ENCODE measurements at regions not wholly inside any gene's neighbourhood (a gene's known extent, or its start where the extent isn't known, plus 50 kb on each side); places are given as distances from the start of the nearest gene placed in this dataset.

DNA sequence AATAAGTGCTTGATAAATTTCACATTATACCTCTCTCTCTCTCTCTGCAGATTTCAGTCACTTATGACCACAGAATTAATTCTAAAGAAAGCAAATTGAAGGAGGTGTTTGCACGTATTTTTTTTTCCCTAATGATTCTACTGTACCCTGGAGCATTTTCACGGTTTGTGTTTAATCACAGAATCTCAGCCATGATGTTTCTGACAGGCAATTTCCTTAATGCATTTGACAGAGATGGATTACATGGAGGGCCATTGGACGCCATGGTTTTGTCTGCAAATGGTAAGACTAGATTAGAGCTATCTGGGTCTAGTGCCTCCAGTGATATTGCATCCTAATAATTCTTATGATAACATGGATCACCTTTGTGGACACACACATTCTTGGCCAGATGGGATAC, 147.5 kb upstream of the RBFOX1 start:
- DNase-seq (ENCODE audit: low read depth, low spot score): no peak

DNA sequence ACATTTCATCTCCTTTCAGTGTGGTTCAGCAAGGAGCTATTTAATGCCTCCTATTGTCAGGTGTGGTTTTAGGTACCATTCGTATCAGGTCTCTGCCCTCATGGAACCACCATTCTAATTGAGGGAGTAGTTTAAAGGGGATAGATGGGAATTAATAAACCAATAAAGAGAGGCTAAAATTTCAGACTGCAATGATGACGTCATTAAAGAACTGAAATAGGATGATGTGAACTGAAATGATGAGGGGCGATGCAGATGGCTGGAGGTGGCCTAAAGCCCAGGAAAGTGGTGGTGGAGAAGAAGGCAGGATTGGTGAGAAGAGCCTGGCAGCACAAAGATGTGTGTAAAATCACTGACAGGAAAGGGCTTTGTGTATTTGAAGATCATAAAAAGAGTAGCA, 148.9 kb upstream of the RBFOX1 start:
- DNase-seq (ENCODE audit: low read depth, low spot score): no peak

DNA sequence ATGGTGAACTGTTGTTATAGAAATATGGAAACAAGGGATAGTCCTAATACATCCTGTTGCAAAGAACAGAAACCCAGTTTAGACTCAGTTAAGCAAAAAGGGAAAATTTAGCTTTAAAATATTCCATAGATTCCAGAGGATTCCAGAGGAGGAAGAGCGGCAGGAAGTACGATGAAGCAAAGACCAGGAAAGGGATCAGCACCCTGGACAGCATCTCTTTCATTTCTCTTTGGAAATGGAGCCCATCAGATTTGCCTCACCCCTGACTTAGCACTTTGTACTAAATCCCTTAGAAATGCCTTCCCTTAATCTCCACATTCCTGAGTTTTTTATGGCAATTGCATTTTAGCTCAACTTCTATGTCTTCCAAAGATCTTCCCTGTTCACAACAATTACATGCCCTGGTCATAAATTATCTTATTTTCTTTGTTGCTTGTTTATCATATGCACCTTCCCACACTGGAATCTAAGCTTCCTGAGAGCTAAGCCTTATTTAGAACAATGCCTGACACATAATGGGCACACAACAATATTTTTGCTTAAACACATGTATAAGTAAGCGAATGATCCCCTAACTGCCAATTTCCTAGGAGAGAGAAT, 150.0 kb upstream of the RBFOX1 start:
- DNase-seq (ENCODE audit: low read depth, low spot score): no peak

DNA sequence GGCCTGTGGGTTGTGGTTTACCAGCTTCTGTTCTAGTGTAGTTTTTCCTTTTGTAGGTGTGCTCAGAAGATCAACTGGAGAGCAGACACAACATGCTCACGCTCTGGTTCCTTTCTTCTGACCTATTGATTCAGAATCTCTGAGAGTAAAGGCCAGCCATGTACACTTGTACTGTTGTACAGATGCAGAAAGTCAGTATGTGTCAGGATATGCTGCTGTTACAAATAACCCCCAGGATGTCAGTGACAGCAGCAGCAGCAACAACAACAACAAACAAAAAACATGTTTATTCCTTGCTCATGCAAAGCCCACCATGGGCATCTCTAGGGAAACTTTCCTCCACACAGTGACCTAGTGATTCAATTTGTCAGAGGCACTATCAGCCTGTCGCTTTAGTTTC, 154.8 kb upstream of the RBFOX1 start:
- DNase-seq (ENCODE audit: low read depth, low spot score): no peak

DNA sequence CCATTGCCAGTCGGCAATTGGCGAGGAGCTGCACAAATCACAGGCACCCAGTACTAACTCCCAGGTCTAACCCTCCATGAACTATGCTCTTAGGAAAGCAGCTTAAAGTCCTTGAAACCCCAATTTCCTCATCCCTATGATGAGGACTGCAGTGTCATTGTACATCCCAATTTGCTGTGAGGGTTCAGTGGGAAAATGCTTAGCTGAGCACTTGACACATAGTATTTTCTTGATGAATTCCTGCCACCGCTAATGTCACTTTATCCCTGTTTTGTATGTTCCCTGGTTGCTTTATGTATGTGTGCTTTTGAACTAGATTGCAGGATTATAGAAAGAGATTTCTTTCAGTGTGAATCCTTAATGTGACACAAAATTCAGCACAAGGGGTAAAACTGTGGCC, 161.5 kb upstream of the RBFOX1 start:
- DNase-seq (ENCODE audit: low read depth, low spot score): no peak

DNA sequence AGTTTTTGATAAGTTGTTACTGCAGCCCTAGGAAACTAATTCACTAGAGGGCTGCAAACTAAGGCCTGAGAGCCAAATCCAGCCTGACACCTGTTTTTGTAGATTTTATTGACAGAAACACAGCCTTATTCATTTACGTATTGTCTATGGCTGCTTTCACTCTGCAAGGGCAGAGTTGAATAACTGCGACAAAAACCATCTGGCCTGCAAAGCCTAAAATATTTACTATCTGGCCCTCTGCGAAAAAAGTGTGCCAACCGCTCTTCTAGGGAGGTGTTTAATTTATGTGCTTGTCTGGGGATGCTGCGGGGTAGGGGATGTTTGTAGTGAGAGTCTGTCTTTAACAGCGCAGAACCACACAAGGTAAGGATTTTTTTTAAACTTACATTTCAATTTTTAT, 165.0 kb upstream of the RBFOX1 start:
- DNase-seq (ENCODE audit: low read depth, low spot score): no peak

DNA sequence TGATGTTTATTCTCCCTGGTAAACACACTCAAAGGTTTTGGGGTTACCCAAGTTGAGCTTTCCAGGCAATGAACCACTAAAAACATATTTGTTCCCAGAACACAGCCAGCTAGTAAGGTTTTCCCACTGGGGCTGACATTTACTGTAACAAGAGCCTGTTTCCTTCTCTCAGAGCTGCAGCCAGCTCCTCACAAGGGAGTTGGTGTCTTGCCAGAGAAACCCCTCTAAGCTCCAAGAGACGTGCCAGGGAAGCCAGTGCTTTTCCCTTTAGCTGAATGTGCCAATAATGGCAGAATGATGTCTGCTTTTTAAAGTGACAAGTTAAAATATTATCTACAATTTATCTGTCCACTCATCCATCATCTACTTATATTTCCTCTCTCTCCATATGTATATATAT, 170.8 kb upstream of the RBFOX1 start:
- DNase-seq (ENCODE audit: low read depth, low spot score): no peak

DNA sequence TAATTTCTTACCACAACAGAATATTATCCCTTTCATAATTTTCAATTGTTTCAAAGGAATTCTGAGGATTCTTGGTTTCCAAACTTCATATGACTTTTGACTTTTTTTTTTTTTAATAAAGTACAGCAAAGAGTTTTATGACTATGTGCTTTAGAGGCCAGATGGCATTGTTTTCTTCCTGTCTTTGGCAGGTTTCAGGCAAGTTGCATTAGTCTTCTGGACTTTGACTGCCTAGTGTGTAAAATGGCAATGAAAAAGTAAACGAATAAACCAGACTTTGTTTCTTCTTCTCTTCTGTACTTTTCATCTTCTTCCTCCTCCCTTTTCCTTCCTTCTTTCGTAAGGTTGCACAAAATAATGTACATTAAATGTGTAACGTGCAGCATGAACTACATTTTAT, 172.6 kb upstream of the RBFOX1 start:
- no peak for DNase-seq (ENCODE audit: low read depth, low spot score)

DNA sequence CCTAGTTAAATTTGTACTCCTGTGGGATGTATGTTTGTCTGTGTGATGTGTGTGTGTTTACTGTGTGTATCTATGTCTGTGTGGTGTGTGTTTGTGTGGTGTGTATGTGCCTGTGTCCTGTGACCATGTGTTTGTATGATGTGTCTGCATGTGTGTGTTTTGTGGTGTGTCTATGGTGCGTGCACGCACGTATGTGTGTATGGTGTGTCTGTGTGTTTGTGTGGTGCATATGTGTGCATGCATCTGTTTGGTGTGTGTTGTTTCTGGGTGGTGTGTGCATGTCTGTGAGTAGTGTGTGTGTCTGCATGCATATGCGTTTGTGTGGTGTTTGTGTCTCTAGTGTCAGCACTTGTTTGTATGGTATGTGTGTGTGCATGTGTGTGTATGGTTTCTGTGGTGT, 174.2 kb upstream of the RBFOX1 start:
- no peak for DNase-seq (ENCODE audit: low read depth, low spot score)

DNA sequence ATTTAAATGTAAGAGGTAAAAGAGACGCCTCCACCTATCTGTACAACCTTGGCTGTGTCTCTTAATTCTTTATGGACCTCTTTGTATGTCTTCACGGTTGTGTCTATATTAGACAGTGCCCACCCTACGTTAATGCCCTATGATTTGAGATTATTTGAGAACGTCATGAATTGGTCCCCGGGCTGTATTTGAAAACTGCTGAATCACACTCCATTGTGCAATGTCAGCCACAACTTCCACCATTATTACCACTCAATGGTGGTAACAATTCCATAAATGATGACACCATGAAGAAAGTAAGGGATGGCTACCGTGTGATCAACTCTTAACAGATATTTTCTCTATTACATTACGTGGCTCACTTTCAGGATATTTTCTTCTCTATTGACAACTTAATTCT, 182.4 kb upstream of the RBFOX1 start:
- no peak for DNase-seq (ENCODE audit: low read depth, low spot score)

DNA sequence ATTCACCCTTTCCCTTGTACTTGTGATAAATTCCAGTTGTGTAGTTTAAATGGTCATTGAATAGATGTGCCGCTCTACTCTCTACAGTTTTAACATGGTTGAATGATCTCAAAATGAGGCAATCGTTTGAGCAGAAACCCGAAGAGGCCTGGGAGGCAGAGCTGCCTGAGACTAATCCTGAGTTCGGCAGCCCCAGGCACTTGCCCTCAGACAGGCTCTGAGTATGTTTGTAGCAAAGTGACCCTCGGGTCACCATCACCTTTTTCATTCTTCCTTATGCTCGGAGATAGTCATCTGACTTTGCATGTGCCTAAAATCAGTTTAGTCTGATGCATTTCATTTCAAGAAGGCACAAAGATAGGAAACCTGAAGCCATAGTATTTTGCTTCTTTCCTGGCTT, 184.0 kb upstream of the RBFOX1 start:
- no peak for DNase-seq (ENCODE audit: low read depth, low spot score)

DNA sequence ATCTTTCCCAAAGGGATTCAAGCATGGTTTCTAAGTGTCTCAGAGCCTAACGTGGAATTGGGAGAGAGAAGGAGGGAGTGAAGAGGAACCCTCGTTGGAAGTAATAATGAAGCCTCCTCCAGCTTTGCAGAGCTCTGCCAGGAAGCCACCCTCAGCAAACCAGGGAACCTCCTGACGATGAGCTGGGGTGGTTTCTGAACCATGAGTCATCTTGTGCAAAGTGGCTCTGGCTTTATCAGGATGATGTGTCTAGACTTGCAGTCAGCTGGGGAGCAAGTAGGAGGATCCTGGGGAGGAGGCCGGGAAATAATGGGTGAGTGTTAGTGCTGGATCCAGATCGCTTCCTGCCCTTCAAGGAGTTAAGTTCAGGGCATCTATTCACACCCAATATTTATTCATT, 191.7 kb upstream of the RBFOX1 start:
- no peak for DNase-seq (ENCODE audit: low read depth, low spot score)

DNA sequence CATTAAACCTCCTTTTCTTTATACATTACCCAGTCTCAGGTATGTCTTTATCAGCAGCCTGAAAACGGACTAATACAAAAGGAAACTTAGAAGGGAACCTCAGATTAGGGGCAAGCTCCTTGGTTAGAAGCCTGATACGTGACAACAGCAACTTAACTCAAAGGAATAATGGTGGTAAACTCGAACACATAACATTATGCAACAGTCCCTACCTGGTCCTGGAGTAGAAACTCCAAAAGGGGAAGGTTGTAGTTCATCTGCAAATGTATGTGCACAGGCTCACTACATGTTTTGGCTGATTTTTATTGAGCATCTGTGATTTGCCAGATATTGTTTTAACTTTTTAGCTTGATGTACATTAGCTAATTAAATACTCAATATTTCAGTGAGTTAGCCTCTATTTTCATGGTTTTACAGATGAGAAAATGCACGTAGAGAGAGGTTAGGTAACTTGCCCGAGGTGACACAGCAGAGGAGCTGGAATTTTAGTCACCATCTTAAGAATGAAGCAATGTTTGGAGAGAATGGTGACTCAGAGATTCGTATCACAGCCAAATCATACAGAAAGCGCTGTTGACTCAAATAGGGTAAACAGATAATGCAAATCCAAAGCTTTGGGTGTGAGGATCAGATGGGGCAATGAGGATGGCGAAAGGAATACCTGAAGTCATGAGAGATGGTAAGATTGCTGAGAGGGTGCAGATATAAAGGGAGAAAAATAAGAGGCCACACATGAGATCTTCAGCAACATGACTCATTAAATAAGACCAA, 194.9 kb upstream of the RBFOX1 start:
- DNase-seq (ENCODE audit: low read depth, low spot score): no peak

DNA sequence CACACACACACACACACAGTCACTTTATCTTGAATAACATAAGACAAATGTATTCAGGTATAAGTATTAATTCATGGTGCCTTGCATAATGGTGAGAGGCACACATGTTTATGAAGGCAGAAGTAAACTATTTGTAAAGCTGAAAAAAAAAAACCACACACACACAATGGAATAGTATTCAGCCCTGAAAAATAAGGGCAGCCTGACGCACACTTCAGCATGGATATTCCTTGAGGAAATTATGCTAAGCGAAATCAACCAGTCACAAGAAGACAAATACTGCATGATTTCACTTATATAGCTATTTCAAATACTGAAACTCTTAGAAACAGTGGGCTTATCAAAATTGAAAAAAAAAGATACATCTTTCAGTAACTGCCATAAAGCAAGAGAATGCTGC, 200.2 kb upstream of the RBFOX1 start:
- no peak for DNase-seq (ENCODE audit: low read depth, low spot score)

DNA sequence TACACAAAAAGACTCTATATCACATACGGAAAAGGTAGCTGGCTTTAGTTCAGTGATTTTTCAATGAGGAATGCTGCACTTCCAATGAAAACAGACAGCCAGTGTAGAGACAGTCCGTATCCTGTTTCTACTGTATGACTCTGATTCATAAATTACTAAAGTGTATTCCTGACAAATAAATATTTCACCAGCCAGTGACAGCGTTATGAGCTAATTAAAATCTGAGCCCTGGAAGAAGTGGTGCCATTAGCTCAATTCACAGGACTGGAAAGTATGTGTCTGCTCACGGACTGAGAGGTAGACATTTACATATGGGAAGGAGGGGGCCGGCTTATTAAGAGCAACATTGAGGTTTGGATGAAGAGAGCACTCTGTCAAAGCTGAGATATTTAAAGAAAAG, 207.9 kb upstream of the RBFOX1 start:
- no peak for DNase-seq (ENCODE audit: low read depth, low spot score)

DNA sequence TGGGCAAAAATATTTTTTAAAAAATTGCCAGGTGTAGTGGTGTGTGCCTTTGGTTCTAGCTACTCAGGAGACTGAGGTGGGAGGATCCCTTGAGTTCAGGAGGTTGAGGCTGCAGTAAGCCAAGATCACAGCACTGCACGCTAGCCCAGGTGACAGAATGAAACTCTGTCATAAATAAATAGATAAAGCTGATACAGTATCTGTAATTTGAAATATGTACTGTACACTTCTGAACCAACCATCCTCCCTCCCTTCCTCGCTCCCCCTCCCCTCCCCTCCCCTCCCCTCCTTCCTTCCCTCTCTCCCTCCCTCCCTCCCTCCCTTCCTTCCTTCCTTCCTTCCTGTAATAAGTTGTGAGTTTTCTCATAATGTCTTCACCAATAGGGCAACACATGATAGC, 208.4 kb upstream of the RBFOX1 start:
- DNase-seq (ENCODE audit: low read depth, low spot score): no peak

DNA sequence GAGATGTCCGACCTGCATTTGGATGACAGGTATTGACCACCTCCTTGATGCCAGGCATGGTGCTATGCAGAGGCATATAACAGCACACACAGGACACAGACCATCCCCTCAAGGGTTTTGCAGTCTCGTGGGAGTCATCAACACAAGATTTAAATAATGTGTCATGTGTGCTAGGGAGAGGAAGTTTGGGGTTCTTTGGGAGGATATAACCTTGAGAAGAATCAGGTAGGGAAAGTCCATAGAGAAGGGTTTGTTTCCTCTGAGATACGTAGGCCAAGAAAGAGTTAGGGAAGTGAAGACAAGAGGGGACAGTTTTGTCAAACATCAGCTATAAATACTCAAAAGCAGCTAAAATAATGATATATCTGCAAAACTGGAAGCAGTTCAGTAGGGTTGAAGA, 215.9 kb upstream of the RBFOX1 start:
- DNase-seq (ENCODE audit: low read depth, low spot score): no peak

DNA sequence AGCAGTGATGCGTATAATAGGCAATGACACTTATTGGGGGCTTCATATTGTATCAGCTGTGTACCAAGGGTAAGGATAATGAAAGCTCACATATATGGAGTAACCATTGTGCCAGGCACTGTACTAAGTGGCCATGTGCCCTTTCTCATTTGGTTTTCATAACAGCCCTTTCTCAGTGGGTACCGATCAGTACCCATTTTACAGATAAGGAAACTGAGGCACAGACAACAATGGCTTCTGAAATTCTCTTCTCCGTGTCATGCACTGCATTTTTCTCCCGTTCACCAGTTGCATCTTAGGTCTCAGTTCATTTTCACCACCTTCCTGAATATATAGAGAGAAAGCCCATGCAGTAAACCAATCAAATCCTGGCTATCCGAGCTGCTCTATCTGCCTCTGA, 216.7 kb upstream of the RBFOX1 start:
- DNase-seq (ENCODE audit: low read depth, low spot score): no peak

DNA sequence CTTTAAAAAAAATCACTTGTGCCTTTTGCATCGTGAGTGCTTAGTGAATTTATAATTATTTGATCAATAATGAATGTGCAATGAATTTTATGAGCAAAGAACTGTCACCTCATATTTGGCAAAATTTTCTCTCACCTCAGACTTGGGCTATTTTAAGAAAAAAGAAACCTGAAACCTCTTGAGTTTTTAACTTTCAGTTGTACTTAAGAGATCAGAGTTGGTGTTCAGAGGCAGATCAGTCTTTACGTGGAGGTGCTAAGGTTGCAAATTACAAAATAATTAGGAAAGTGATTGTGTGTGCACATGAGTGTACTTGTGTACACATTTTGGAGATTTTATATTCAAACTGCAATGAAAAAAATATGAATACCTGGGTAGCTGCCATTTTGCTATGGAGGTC, 218.7 kb upstream of the RBFOX1 start:
- DNase-seq (ENCODE audit: low read depth, low spot score): no peak

DNA sequence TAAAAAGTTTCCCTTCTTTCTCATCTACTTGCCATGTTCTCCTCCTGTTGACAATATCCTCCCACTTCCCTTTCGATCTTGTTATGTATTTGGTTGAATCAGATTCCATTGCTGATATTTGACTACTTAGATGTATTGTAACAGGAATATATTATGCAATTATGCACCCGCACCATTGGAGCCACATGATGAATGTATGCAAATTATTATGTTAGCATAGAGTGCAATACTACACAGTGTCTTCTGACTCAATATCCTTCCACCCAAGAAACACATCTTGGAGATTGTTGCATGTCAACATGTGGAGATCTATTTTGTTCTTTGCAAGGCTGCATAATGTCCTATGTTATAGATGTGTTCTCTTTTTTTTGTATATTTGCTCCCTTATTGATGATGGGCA, 219.2 kb upstream of the RBFOX1 start:
- DNase-seq (ENCODE audit: low read depth, low spot score): no peak

DNA sequence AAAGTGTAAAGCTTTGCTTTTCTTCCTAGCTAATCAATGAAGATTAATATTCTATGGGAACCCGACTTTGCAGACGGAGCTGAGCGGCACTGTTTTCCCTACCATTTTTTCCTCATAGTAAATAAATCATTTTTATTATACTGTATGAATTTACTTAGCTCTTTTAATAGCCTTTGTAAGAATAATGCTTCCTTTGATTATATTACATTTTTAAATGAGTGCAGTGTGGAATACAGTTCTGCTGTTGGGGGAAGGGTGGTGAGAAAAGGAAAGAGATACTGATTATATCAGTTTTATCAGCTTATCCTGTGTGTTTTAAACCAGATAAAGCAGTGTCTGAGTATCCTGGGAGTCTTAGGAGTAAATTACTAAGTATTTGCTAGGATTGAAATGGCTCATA, 221.4 kb upstream of the RBFOX1 start:
- DNase-seq (ENCODE audit: low read depth, low spot score): no peak

DNA sequence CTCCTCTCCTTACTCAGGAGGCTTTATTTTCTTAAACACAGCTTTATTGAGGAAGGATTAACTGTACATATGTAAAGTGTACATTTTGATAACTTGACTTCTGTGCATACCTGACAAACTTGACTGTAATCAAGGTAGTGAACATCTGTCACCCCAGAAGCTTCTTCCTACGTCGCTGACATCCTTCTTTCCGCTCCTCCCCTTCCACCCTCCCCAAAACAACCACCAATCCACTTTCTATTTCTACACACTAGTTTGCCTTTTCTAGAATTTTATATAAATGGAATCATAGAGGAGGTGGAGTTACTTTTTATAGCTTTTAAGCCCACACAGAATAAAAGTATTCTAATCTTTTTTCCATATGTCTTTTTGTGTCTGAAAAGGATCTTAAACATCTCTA, 225.2 kb upstream of the RBFOX1 start:
- no peak for DNase-seq (ENCODE audit: low read depth, low spot score)

DNA sequence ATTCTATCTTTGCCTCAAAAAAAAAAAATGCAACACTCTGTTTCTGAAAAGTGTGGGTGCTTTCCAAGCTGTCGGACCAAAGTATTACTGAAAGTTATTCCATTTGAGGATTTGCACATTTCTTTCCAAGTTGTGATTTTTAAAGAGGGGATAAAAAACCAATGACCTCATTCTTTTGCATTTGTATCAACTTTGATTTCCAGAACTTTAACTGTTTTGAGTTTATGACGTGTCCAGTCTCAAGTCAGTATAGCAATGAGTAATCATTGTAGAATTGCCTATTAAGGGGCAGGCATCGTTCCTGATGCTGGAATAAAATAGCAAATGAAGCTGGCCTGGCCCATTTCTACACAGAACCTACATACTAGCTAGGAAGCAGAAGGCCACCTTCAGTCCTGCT, 229.6 kb upstream of the RBFOX1 start:
- no peak for DNase-seq (ENCODE audit: low read depth, low spot score)

DNA sequence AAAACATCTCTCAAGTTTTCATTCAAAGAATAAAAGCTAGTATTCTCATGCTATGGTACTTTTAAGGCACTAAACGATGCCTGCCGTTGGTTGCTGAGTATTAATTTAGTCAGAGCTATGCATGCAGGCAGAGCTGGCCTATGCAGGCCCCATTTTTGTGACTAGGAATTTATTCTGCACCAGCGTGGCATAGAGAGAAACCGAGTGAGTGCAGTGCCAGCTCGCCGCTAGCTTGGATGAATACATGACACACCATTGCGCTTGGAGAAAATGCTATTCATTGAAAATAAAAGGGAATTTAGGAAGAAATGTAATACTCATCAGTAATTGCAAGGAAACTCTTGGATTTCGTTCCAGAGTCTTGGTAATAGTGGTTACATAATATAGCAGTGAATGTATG, 231.6 kb upstream of the RBFOX1 start:
- DNase-seq (ENCODE audit: low read depth, low spot score): no peak

All from smooth muscle cell of the brain vasculature (primary cell).